ENCODE measurements at regions not wholly inside any gene's neighbourhood (a gene's known extent, or its start where the extent isn't known, plus 50 kb on each side); places are given as distances from the start of the nearest gene placed in this dataset.

GRCh38 chr12:11497995-11498394, 102.6 kb upstream of the PRB2 start:
- TF ChIP-seq CBFB (CRISPR knock-in tag; IDR thresholded peaks at IDR 0.05; ENCODE audit: low read depth), result no peak
- TF ChIP-seq, protein P1, sequence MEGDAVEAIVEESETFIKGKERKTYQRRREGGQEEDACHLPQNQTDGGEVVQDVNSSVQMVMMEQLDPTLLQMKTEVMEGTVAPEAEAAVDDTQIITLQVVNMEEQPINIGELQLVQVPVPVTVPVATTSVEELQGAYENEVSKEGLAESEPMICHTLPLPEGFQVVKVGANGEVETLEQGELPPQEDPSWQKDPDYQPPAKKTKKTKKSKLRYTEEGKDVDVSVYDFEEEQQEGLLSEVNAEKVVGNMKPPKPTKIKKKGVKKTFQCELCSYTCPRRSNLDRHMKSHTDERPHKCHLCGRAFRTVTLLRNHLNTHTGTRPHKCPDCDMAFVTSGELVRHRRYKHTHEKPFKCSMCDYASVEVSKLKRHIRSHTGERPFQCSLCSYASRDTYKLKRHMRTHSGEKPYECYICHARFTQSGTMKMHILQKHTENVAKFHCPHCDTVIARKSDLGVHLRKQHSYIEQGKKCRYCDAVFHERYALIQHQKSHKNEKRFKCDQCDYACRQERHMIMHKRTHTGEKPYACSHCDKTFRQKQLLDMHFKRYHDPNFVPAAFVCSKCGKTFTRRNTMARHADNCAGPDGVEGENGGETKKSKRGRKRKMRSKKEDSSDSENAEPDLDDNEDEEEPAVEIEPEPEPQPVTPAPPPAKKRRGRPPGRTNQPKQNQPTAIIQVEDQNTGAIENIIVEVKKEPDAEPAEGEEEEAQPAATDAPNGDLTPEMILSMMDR (IDR thresholded peaks at IDR 0.05), result no peak
- TF ChIP-seq, protein P2, sequence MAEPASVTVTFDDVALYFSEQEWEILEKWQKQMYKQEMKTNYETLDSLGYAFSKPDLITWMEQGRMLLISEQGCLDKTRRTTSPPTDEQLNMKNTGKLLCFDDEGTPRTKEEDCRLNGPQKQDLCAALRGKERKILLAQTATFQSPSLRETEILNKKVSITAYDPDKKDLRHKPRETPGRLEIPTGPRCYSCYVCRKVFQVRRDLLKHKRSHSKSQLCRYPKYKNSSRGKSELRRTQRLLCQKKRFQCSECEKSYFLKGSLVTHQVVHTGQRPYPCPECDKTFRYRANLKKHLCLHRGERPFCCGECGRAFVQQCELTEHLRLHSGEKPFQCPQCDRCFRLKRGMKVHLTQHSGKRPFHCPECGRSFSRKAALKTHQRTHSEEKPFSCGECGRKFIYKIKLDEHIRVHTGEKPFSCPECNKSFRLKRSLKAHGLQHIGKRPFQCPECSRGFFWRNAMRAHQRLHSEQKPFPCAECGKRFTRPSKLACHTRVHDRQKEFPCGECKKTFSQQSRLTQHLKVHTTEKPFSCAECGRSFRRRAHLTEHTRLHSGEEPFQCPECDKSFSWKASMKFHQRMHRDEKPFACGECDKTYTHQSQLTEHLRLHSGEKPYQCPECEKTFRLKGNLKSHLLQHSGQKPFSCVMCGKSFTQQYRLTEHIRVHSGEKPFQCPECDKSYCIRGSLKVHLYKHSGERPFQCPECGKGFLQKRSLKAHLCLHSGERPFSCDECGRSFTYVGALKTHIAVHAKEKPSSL (CRISPR knock-in tag; conservative IDR thresholded peaks at IDR 0.05), result no peak
- no peak for TF ChIP-seq OVOL2 (CRISPR knock-in tag; IDR thresholded peaks at IDR 0.05; ENCODE audit: borderline replicate concordance)
- TF ChIP-seq, protein P3, sequence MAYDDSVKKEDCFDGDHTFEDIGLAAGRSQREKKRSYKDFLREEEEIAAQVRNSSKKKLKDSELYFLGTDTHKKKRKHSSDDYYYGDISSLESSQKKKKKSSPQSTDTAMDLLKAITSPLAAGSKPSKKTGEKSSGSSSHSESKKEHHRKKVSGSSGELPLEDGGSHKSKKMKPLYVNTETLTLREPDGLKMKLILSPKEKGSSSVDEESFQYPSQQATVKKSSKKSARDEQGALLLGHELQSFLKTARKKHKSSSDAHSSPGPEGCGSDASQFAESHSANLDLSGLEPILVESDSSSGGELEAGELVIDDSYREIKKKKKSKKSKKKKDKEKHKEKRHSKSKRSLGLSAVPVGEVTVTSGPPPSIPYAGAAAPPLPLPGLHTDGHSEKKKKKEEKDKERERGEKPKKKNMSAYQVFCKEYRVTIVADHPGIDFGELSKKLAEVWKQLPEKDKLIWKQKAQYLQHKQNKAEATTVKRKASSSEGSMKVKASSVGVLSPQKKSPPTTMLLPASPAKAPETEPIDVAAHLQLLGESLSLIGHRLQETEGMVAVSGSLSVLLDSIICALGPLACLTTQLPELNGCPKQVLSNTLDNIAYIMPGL (CRISPR knock-in tag; IDR thresholded peaks at IDR 0.05), result no peak
- TF ChIP-seq USF1 (CRISPR knock-in tag; IDR thresholded peaks at IDR 0.05), result no peak
- no peak for TF ChIP-seq FOXJ3 (CRISPR knock-in tag; IDR thresholded peaks at IDR 0.05; ENCODE audit: borderline replicate concordance)

All from WTC11 (cell line).